Calu3 (cell line): ENCODE measurements at regions not wholly inside any gene's neighbourhood (a gene's known extent, or its start where the extent isn't known, plus 50 kb on each side); places are given as distances from the start of the nearest gene placed in this dataset.

Experiments
- BruUV-seq: library from RNA; stranded (reverse); fragments of 400-500 nt; replicated peaks from 2 replicates; lab custom pipeline; 2021; lab: Mats Ljungman, UMichigan
- CTCF ChIA-PET: fragments of 300-600 bp; sonication (Branson Sonifier 250); formaldehyde crosslinking; loops from one replicate; lab custom pipeline; 2022; ENCODE audit warnings: antibody characterized with exemption; lab: Charles Lee
- DNase-seq: peaks from one replicate; pipeline ENCODE4 v3.0.0; 2022
- H3K27ac Mint-ChIP-seq: one replicate; pipeline ENCODE4 v1.8.0; 2022; ENCODE audit warnings: mixed read lengths; ENCODE audit not compliant: unreplicated experiment
- H3K27me3 Mint-ChIP-seq: one replicate; pipeline ENCODE4 v1.8.0; 2022; ENCODE audit warnings: mixed read lengths; ENCODE audit not compliant: unreplicated experiment
- H3K36me3 Mint-ChIP-seq: one replicate; pipeline ENCODE4 v1.8.0; 2022; ENCODE audit warnings: mild to moderate bottlenecking, moderate library complexity, mixed read lengths; ENCODE audit not compliant: insufficient read depth, unreplicated experiment
- H3K4me1 Mint-ChIP-seq: one replicate; pipeline ENCODE4 v1.8.0; 2022; ENCODE audit warnings: mild to moderate bottlenecking, low read depth, mixed read lengths; ENCODE audit not compliant: unreplicated experiment
- H3K4me3 Mint-ChIP-seq: one replicate; pipeline ENCODE4 v1.8.0; 2022; ENCODE audit warnings: mild to moderate bottlenecking, low read depth, moderate library complexity, mixed read lengths; ENCODE audit not compliant: unreplicated experiment
- H3K9me3 Mint-ChIP-seq: one replicate; pipeline ENCODE4 v1.8.0; 2022; ENCODE audit warnings: low read depth, mixed read lengths; ENCODE audit not compliant: unreplicated experiment
- intact Hi-C: fragments of 100-400 bp; cut with micrococcal nuclease; formaldehyde crosslinking; loops from one replicate; pipeline ENCODE4 v1.10.0; 2022; ENCODE audit not compliant: unreplicated experiment
- TF ChIP-seq, protein P1 (sequence below): fragments of 200-600 bp; IDR thresholded peaks from one replicate; pipeline ENCODE4 v1.8.0; 2022; ENCODE audit warnings: antibody characterized with exemption; ENCODE audit not compliant: unreplicated experiment

GRCh38 chr7:8998762-8999161 is 565.4 kb downstream of the NXPH1 start:
- H3K4me3 Mint-ChIP-seq, result no peak overlapping the region
- TF ChIP-seq, protein P1, sequence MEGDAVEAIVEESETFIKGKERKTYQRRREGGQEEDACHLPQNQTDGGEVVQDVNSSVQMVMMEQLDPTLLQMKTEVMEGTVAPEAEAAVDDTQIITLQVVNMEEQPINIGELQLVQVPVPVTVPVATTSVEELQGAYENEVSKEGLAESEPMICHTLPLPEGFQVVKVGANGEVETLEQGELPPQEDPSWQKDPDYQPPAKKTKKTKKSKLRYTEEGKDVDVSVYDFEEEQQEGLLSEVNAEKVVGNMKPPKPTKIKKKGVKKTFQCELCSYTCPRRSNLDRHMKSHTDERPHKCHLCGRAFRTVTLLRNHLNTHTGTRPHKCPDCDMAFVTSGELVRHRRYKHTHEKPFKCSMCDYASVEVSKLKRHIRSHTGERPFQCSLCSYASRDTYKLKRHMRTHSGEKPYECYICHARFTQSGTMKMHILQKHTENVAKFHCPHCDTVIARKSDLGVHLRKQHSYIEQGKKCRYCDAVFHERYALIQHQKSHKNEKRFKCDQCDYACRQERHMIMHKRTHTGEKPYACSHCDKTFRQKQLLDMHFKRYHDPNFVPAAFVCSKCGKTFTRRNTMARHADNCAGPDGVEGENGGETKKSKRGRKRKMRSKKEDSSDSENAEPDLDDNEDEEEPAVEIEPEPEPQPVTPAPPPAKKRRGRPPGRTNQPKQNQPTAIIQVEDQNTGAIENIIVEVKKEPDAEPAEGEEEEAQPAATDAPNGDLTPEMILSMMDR, result no peak
- H3K36me3 Mint-ChIP-seq, result no peaks in the 10 kb centered on the region
- no peak for DNase-seq
- H3K4me1 Mint-ChIP-seq, result no peaks in the 10 kb centered on the region
- intact Hi-C loops, result no loop called here
- no peaks in the 10 kb centered on the region for H3K27me3 Mint-ChIP-seq
- CTCF ChIA-PET, result interaction anchor here (0.6 kb wide), 1 partner anchor 34 kb away, joined by 4 read pairs; no protein-coding TSS in a partner anchor
- BruUV-seq, result no TSS peak
- H3K27ac Mint-ChIP-seq, result no peak overlapping the region
- no peaks in the 10 kb centered on the region for H3K9me3 Mint-ChIP-seq

DNA sequence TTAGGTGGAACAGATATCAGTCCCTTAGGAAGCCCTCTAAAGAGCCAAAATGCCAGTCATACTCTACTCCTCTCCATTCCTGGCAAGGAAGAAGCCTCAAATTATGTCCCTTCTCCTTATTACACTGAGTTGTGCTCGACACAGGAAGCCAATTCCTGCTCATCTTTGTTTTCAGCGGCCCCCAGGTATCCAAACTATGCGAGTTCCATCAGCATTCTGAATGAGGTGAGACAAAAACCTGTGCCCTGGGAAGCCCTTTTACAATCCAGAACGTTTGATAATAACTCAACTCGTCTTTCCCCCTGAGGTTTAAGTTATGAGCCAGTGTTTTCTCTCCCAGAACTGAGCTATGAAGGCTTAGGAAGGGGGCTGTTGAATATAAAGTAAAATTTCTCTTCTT is 580.5 kb downstream of the NXPH1 start:
- BruUV-seq, result no TSS peak
- Mint-ChIP-seq H3K4me3 (no peak overlapping the region), H3K4me1 (no peaks in the 10 kb centered on the region), H3K27me3 (no peaks in the 10 kb centered on the region), H3K9me3 (peaks cover 15% of the 10 kb centered on the region), H3K27ac (no peak overlapping the region), H3K36me3 (no peaks in the 10 kb centered on the region)
- CTCF ChIA-PET, result no interaction called here
- TF ChIP-seq, protein P1, result no peak
- DNase-seq, result no peak
- intact Hi-C loops, result no loop called here

DNA sequence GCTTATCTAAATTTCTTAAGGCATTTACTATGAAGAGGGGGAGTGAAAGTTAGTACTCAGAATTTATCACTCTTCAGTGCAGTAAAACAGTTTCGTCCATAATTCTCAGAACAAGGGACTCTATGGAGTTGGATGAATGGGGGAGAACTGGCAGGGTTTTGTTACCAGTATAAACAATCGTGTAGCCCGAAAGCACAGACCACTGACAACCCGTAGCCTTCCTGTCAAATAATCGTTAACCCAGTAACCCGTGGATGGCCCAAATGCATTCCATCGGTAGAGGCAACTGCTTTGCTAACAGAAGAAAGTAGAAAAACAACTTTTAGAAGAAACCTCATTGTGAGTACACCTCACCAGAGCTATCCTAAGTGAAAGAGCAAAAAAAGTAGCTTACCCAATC is 583.9 kb downstream of the NXPH1 start:
- TF ChIP-seq, protein P1, result no peak
- CTCF ChIA-PET, result no interaction called here
- Mint-ChIP-seq H3K27ac (no peak overlapping the region), H3K4me3 (no peak overlapping the region), H3K27me3 (no peaks in the 10 kb centered on the region), H3K9me3 (peaks cover 11% of the 10 kb centered on the region), H3K4me1 (no peaks in the 10 kb centered on the region), H3K36me3 (no peaks in the 10 kb centered on the region)
- no peak for DNase-seq
- intact Hi-C loops, result no loop called here
- BruUV-seq, result no TSS peak

DNA sequence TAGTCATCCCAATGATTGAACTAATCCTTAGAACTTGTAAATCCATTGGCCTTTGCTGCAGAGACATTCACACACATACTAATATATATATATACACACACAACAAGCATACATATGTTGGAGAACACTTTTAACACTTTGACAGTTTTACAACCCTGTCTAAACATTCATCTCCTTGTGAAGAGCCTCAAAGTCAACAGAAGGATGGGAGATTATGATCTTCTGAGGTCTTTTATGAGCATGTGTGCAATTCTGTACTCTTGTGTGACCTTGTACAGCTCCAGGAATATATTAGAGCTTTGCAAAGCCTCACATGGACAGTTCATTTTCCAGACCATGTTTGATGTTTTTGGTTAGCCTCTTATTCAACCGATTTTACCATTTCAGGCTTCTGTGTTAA is 589.0 kb downstream of the NXPH1 start:
- no peaks in the 10 kb centered on the region for H3K36me3 Mint-ChIP-seq
- BruUV-seq, result no TSS peak
- TF ChIP-seq, protein P1, result no peak
- no peaks in the 10 kb centered on the region for H3K27me3 Mint-ChIP-seq
- no peak overlapping the region for H3K4me3 Mint-ChIP-seq
- CTCF ChIA-PET, result no interaction called here
- intact Hi-C loops, result no loop called here
- H3K4me1 Mint-ChIP-seq, result no peaks in the 10 kb centered on the region
- peaks cover 5% of the 10 kb centered on the region for H3K9me3 Mint-ChIP-seq
- H3K27ac Mint-ChIP-seq, result no peak overlapping the region
- DNase-seq, result no peak
